ENCODE measurements at regions not wholly inside any gene's neighbourhood (a gene's known extent, or its start where the extent isn't known, plus 50 kb on each side); places are given as distances from the start of the nearest gene placed in this dataset.

DNA sequence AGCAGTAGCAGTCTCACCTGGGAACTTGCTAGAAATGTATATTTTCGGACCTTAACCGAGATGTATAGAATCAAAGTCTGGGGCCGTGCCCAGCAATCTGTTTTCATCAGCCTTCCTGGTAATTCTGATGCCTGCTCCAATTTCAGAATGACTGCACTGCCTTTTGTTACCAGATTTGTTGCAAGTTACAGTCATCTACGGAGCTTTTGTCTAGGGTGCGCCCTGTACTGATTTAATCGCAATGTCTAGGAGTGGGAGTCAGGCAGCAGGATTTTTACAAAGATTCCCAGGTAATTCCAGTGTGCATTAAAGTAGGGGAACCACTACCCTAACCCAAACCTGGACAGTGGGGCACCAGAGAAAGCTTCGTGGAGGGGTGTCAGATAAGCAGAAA, 178.0 kb downstream of the HAUS1 start:
- H3K36me3 ChIP-seq, result no peaks in the 10 kb centered on the region
- in situ Hi-C loops (cut with MboI; ENCODE audit: low sequenced_read_pairs in 4 of 4) (loop anchor here (10.0 to 25.0 kb wide), 5 partner anchors 105 to 380 kb away; partner anchors contain the start of gene LOXHD1 (in 2 of the 4)), intact Hi-C loops (cut with DNase I; ENCODE audit: low total_unique reads) (loop anchor here (5.0 to 10.0 kb wide), 3 partner anchors 55 to 123 kb away; a partner anchor contains a TSS)
- H3K9me3 ChIP-seq, result no peaks in the 10 kb centered on the region
- TF ChIP-seq POLR2A (IDR thresholded peaks at IDR 0.05) (no peak), CTCF (IDR thresholded peaks at IDR 0.05 in 4 of 5, conservative IDR thresholded peaks at IDR 0.05 in 1 of 5) (no peak)
- H3K27ac ChIP-seq, result no peak overlapping the region
- H3K4me3 ChIP-seq, result no peak overlapping the region
- no peak for DNase-seq
- ATAC-seq, result no peak
- peaks cover 22 to 40% of the 10 kb centered on the region in 2 donors for H3K4me1 ChIP-seq
- no peaks in the 10 kb centered on the region for H3K27me3 ChIP-seq

DNA sequence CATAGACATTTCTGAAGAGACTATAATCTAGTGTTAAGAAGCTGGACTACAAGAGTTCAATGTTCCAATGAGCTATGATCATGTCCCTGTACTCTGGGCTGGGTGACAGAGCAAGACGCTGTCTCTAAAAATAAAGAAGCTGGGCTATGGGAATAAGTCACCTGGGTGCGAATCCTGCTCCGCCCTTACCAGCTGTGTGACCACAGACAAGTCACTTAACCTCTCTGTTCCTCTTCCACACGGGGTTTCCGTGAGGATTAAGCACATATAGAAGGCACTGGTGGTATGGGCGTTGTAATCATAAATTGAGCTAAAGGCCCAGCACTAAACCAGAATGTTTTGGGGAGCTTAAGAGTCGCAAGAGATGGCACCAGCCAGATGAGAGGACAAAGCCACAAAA, 178.5 kb downstream of the HAUS1 start:
- ATAC-seq (no peak), DNase-seq (no peak)
- no peaks in the 10 kb centered on the region for H3K27me3 ChIP-seq
- no peak for TF ChIP-seq CTCF (IDR thresholded peaks at IDR 0.05 in 4 of 5, conservative IDR thresholded peaks at IDR 0.05 in 1 of 5)
- no peak for TF ChIP-seq POLR2A (IDR thresholded peaks at IDR 0.05)
- H3K4me1 ChIP-seq, result peaks cover 20 to 37% of the 10 kb centered on the region in 2 donors
- H3K4me3 ChIP-seq, result no peak overlapping the region
- H3K9me3 ChIP-seq, result no peaks in the 10 kb centered on the region
- no peaks in the 10 kb centered on the region for H3K36me3 ChIP-seq
- no peak overlapping the region for H3K27ac ChIP-seq
- in situ Hi-C loops (cut with MboI; ENCODE audit: low sequenced_read_pairs in 4 of 4), result loop anchor here (10.0 to 25.0 kb wide), 5 partner anchors 105 to 380 kb away; partner anchors contain the start of gene LOXHD1 (in 2 of the 4)
- intact Hi-C loops (cut with DNase I; ENCODE audit: low total_unique reads), result loop anchor here (5.0 to 10.0 kb wide), 3 partner anchors 55 to 122 kb away; a partner anchor contains a TSS

- in situ Hi-C loops (cut with MboI; ENCODE audit: low sequenced_read_pairs in 4 of 4) (loop anchor here (10.0 to 25.0 kb wide), 5 partner anchors 104 to 379 kb away; partner anchors contain the start of gene LOXHD1 (in 2 of the 4)), intact Hi-C loops (cut with DNase I; ENCODE audit: low total_unique reads) (loop anchor here (5.0 to 10.0 kb wide), 3 partner anchors 54 to 122 kb away; a partner anchor contains a TSS)
Measured at GRCh38 chr18:46283268-46283667, 179.1 kb downstream of the HAUS1 start.

GRCh38 chr18:46283895-46284295, 179.7 kb downstream of the HAUS1 start:
- TF ChIP-seq CTCF (IDR thresholded peaks at IDR 0.05 in 4 of 5, conservative IDR thresholded peaks at IDR 0.05 in 1 of 5) (no peak), POLR2A (IDR thresholded peaks at IDR 0.05) (no peak)
- ATAC-seq, result no peak
- Histone ChIP-seq H3K4me3 (no peak overlapping the region), H3K4me1 (peaks cover 12 to 24% of the 10 kb centered on the region in 2 donors), H3K9me3 (no peaks in the 10 kb centered on the region), H3K36me3 (no peaks in the 10 kb centered on the region), H3K27me3 (no peaks in the 10 kb centered on the region), H3K27ac (no peak overlapping the region)
- in situ Hi-C loops (cut with MboI; ENCODE audit: low sequenced_read_pairs in 4 of 4) (loop anchor here (10.0 to 25.0 kb wide), 5 partner anchors 103 to 378 kb away; partner anchors contain the start of gene LOXHD1 (in 2 of the 4)), intact Hi-C loops (cut with DNase I; ENCODE audit: low total_unique reads) (loop anchor here (5.0 to 10.0 kb wide), 3 partner anchors 53 to 121 kb away; a partner anchor contains a TSS)
- no peak for DNase-seq

More at GRCh38 chr18:46283268-46283667, 179.1 kb downstream of the HAUS1 start:
- Histone ChIP-seq H3K36me3 (no peaks in the 10 kb centered on the region), H3K4me1 (peaks cover 14 to 31% of the 10 kb centered on the region in 2 donors), H3K27me3 (no peaks in the 10 kb centered on the region), H3K27ac (no peak overlapping the region), H3K4me3 (no peak overlapping the region), H3K9me3 (no peaks in the 10 kb centered on the region)
- DNase-seq (no peak), ATAC-seq (no peak)
- TF ChIP-seq CTCF (IDR thresholded peaks at IDR 0.05 in 4 of 5, conservative IDR thresholded peaks at IDR 0.05 in 1 of 5) (no peak), POLR2A (IDR thresholded peaks at IDR 0.05) (no peak)
